H1 (cell line): ENCODE measurements at regions not wholly inside any gene's neighbourhood (a gene's known extent, or its start where the extent isn't known, plus 50 kb on each side); places are given as distances from the start of the nearest gene placed in this dataset.

Experiments
- CTCF ChIA-PET: fragments of 300-600 bp; sonication (Branson Sonifier 250); formaldehyde crosslinking; loops from one replicate; lab custom pipeline; 2021; ENCODE audit not compliant: partially characterized antibody; lab: Charles Lee
- POLR2A ChIA-PET: fragments of 300-600 bp; sonication (Branson Sonifier 250); formaldehyde crosslinking; loops from one replicate; lab custom pipeline; 2021; ENCODE audit warnings: inconsistent platforms; ENCODE audit not compliant: partially characterized antibody; lab: Charles Lee
- DNase-seq, 2 experiments: peaks; one replicate each; pipeline versions ENCODE4 v3.0.0 to v3.0.0-alpha.2; 2010 to 2022; ENCODE audit warnings: low spot score in 2 of 2, low read depth in 1 of 2, mixed read lengths in 1 of 2
- FAIRE-seq: peaks from 2 replicates; lab custom pipeline; 2011; peaks lifted over from hg19 to GRCh38; lab: Jason Lieb, UNC
- H2AFZ ChIP-seq: 2 replicates; pipeline ENCODE4 v1.8.1; 2012; ENCODE audit warnings: low read length, inconsistent platforms
- H2AK5ac ChIP-seq: 2 replicates; pipeline ENCODE4 v1.6.1; 2013; ENCODE audit warnings: low read depth, low read length
- H2BK120ac ChIP-seq: replicated peaks from 2 replicates; pipeline ENCODE3; 2013; ENCODE audit warnings: low read depth, low read length, inconsistent platforms
- H2BK12ac ChIP-seq: 2 replicates; pipeline ENCODE4 v1.6.1; 2013; ENCODE audit warnings: low read depth, low read length
- H2BK15ac ChIP-seq: 2 replicates; pipeline ENCODE4 v1.6.1; 2013; ENCODE audit warnings: low read length
- H2BK20ac ChIP-seq: 2 replicates; pipeline ENCODE4 v1.6.1; 2013; ENCODE audit warnings: low read length
- H2BK5ac ChIP-seq: 2 replicates; pipeline ENCODE4 v1.6.1; 2013; ENCODE audit warnings: low read depth, low read length
- H3K14ac ChIP-seq: 2 replicates; pipeline ENCODE4 v1.6.1; 2013; ENCODE audit warnings: inconsistent platforms; ENCODE audit not compliant: insufficient read length
- H3K18ac ChIP-seq: 2 replicates; pipeline ENCODE4 v1.6.1; 2013; ENCODE audit warnings: low read length; ENCODE audit errors: extremely low read depth
- H3K23ac ChIP-seq: 2 replicates; pipeline ENCODE4 v1.6.1; 2013; ENCODE audit warnings: inconsistent platforms; ENCODE audit not compliant: insufficient read length
- H3K23me2 ChIP-seq: 2 replicates; pipeline ENCODE4 v1.6.1; 2013; ENCODE audit warnings: low read depth, low read length
- H3K27ac ChIP-seq: 2 replicates; pipeline ENCODE4 v1.6.1; 2011; ENCODE audit warnings: low read depth, low read length, inconsistent platforms
- H3K27me3 ChIP-seq, 4 experiments: replicated peaks in 1 of 4; 1 replicate in 1 of 4; 2 replicates in 3 of 4; pipeline versions ENCODE4 v1.6.1 to v1.8.1; 2011 to 2013; ENCODE audit warnings: low read length in 3 of 4, mild to moderate bottlenecking in 3 of 4, inconsistent platforms in 2 of 4, mixed read lengths in 2 of 4, moderate library complexity in 1 of 4; ENCODE audit not compliant: control insufficient read depth in 3 of 4, insufficient read depth in 3 of 4; ENCODE audit errors: extremely low read depth in 1 of 4
- H3K36me3 ChIP-seq, 4 experiments: 2 replicates each; pipeline versions ENCODE4 v1.6.1 to v1.8.1; 2011 to 2013; ENCODE audit warnings: mild to moderate bottlenecking in 4 of 4, low read length in 3 of 4, moderate library complexity in 2 of 4, control low read depth in 1 of 4, inconsistent platforms in 1 of 4; ENCODE audit not compliant: insufficient read depth in 4 of 4, control insufficient read depth in 2 of 4
- H3K4ac ChIP-seq: replicated peaks from 2 replicates; pipeline ENCODE3; 2013; ENCODE audit warnings: low read length, low read depth, mixed read lengths, inconsistent platforms; ENCODE audit not compliant: insufficient read length
- H3K4me1 ChIP-seq, 4 experiments: replicated peaks in 1 of 4; 1 replicate in 1 of 4; 2 replicates in 3 of 4; pipeline versions ENCODE4 v1.6.1 to v1.8.1; 2011 to 2013; ENCODE audit warnings: low read length in 3 of 4, inconsistent platforms in 2 of 4, mixed read lengths in 1 of 4; ENCODE audit not compliant: insufficient read depth in 4 of 4, control insufficient read depth in 3 of 4
- H3K4me2 ChIP-seq, 2 experiments: 2 replicates each; pipeline versions ENCODE4 v1.6.1 to v1.8.1; 2011 to 2013; ENCODE audit warnings: low read depth in 2 of 2, low read length in 2 of 2, control low read depth in 1 of 2, inconsistent platforms in 1 of 2, mild to moderate bottlenecking in 1 of 2; ENCODE audit not compliant: insufficient read depth in 1 of 2
- H3K4me3 ChIP-seq, 4 experiments: fragments of 200-600, 300-600 bp in 1 of 4; sonication (generic), shearing (Covaris generic), sonication (Bioruptor Twin) in 1 of 4; 2 replicates each; pipeline versions ENCODE4 v1.5.1 to v1.8.1; 2011 to 2016; ENCODE audit warnings: low read length in 4 of 4, low read depth in 3 of 4, control low read depth in 2 of 4, inconsistent platforms in 2 of 4, mild to moderate bottlenecking in 2 of 4, mixed read lengths in 1 of 4, moderate library complexity in 1 of 4; ENCODE audit not compliant: insufficient read depth in 2 of 4; ENCODE audit errors: extremely low read depth in 1 of 4
- H3K56ac ChIP-seq: replicated peaks from 2 replicates; pipeline ENCODE3; 2013; ENCODE audit warnings: low read depth, mild to moderate bottlenecking, mixed read lengths, low read length, inconsistent platforms; ENCODE audit not compliant: insufficient read length
- H3K79me1 ChIP-seq: 2 replicates; pipeline ENCODE4 v1.6.1; 2013; ENCODE audit warnings: low read depth, low read length, control low read depth
- H3K79me2 ChIP-seq, 2 experiments: 2 replicates each; pipeline versions ENCODE4 v1.6.1 to v1.8.1; 2012 to 2013; ENCODE audit warnings: low read length in 2 of 2, mild to moderate bottlenecking in 2 of 2, inconsistent platforms in 1 of 2; ENCODE audit not compliant: insufficient read depth in 2 of 2, control insufficient read depth in 1 of 2
- H3K9ac ChIP-seq, 4 experiments: replicated peaks in 1 of 4; 1 replicate in 1 of 4; 2 replicates in 3 of 4; pipeline versions ENCODE4 v1.6.1 to v1.8.1; 2011 to 2013; ENCODE audit warnings: low read depth in 3 of 4, low read length in 3 of 4, control low read depth in 2 of 4, mild to moderate bottlenecking in 2 of 4, moderate library complexity in 2 of 4, inconsistent platforms in 1 of 4; ENCODE audit errors: extremely low read depth in 1 of 4
- H3K9me3 ChIP-seq, 2 experiments: 2 replicates each; pipeline versions ENCODE4 v1.6.1 to v1.8.1; 2012 to 2013; ENCODE audit warnings: mild to moderate bottlenecking in 2 of 2, moderate library complexity in 2 of 2, control low read depth in 1 of 2, inconsistent platforms in 1 of 2, low read depth in 1 of 2, low read length in 1 of 2, mixed read lengths in 1 of 2; ENCODE audit not compliant: insufficient read depth in 2 of 2
- H4K20me1 ChIP-seq, 2 experiments: replicated peaks in 1 of 2; 2 replicates each; pipeline versions ENCODE3 to v1.8.1; 2011 to 2013; ENCODE audit warnings: inconsistent platforms in 2 of 2, low read length in 2 of 2, mild to moderate bottlenecking in 1 of 2; ENCODE audit not compliant: insufficient read depth in 2 of 2, control insufficient read depth in 1 of 2
- H4K5ac ChIP-seq: 2 replicates; pipeline ENCODE4 v1.6.1; 2013; ENCODE audit warnings: low read length, low read depth, mixed read lengths, inconsistent platforms; ENCODE audit not compliant: insufficient read length
- H4K8ac ChIP-seq: 2 replicates; pipeline ENCODE4 v1.8.0; 2013; ENCODE audit warnings: mild to moderate bottlenecking, moderate library complexity, low read length, inconsistent platforms; ENCODE audit not compliant: insufficient read depth; ENCODE audit errors: extremely low read depth
- H4K91ac ChIP-seq: replicated peaks from 2 replicates; pipeline ENCODE3; 2013; ENCODE audit warnings: low read length, mixed read lengths, inconsistent platforms; ENCODE audit not compliant: insufficient read length
- ATF3 ChIP-seq: IDR thresholded peaks from 2 replicates; pipeline ENCODE4 v1.6.1; 2011; ENCODE audit warnings: low read depth, mild to moderate bottlenecking, low read length; ENCODE audit not compliant: insufficient read depth
- HDAC2 ChIP-seq, 2 experiments: fragments of 300-600 bp in 1 of 2; sonication (generic) in 1 of 2; IDR thresholded peaks; 2 replicates each; pipeline ENCODE4 v1.6.1; 2011 to 2012; ENCODE audit warnings: low read depth in 2 of 2, low read length in 2 of 2, mild to moderate bottlenecking in 2 of 2, moderate library complexity in 2 of 2, borderline replicate concordance in 1 of 2, inconsistent platforms in 1 of 2
- KDM4A ChIP-seq: IDR thresholded peaks from one replicate; pipeline ENCODE4 v1.7.1; 2012; ENCODE audit warnings: low read depth, mild to moderate bottlenecking, moderate library complexity, low read length, inconsistent platforms; ENCODE audit not compliant: severe bottlenecking
- RAD21 ChIP-seq, 2 experiments: IDR thresholded peaks in 1 of 2; conservative IDR thresholded peaks in 1 of 2; 2 replicates each; pipeline ENCODE4 v1.6.1; 2011; ENCODE audit warnings: low read depth in 2 of 2, low read length in 2 of 2, improper control_type of control experiment in 1 of 2, inconsistent platforms in 1 of 2, mild to moderate bottlenecking in 1 of 2, moderate library complexity in 1 of 2
- RFX5 ChIP-seq: IDR thresholded peaks from 2 replicates; pipeline ENCODE4 v1.6.1; 2011; ENCODE audit warnings: low read depth, low read length, improper control_type of control experiment, borderline replicate concordance
- SIX5 ChIP-seq: IDR thresholded peaks from 2 replicates; pipeline ENCODE4 v1.6.1; 2011; ENCODE audit warnings: mild to moderate bottlenecking, low read depth, low read length
- SUZ12 ChIP-seq: fragments of 200-600 bp; sonication (generic); IDR thresholded peaks from 2 replicates; pipeline ENCODE4 v1.6.1; 2012; ENCODE audit warnings: mild to moderate bottlenecking, inconsistent platforms, low read length, moderate library complexity, mixed read lengths
- TCF12 ChIP-seq: IDR thresholded peaks from 2 replicates; pipeline ENCODE4 v1.6.1; 2011; ENCODE audit warnings: low read depth, mild to moderate bottlenecking, low read length
- WGBS, 2 experiments: shearing (Covaris generic) in 1 of 2; methylation state at CpG; one replicate each; pipeline versions ENCODE4 v1.1.6 to v1.1.7; 2013 to 2015; ENCODE audit warnings: low lambda C conversion rate in 2 of 2, mixed read lengths in 2 of 2, inconsistent platforms in 1 of 2, low coverage in 1 of 2, missing lambda C conversion rate in 1 of 2; ENCODE audit not compliant: insufficient replicate concordance in 2 of 2, insufficient coverage in 1 of 2, insufficient read length in 1 of 2; ENCODE audit errors: extremely low coverage in 1 of 2, missing lambda C conversion rate in 1 of 2; 5-methylcytosine and 5-hydroxymethylcytosine counted together

DNA sequence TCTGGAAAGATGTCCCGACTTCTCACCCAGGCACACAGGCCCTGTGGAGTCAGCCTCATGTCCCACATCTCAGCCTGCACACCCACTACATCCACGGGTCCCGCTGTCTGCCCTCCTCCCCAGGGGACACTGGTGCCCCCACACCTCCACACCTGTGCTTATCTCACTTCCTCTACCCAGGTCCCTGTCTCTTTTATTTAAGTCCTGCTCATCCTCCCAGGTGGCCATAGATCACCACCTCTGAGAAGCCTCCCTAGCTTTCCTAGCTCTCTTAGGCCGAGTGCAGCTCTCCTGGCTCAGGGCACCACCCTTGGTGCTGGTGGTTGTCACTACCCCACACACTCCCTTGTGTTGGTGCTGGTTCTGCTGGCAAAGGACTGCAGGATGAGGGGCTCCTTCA is 143.6 kb upstream of the PITX1 start:
- H3K4me2 ChIP-seq = no peak overlapping the region
- H3K18ac ChIP-seq = no peak overlapping the region
- no peak overlapping the region for H4K91ac ChIP-seq
- no peak overlapping the region for H3K23ac ChIP-seq
- no peak overlapping the region for H3K4ac ChIP-seq
- H3K36me3 ChIP-seq = no peaks in the 10 kb centered on the region
- no peak for TF ChIP-seq TCF12
- TF ChIP-seq KDM4A = no peak
- TF ChIP-seq HDAC2 (IDR thresholded peaks at IDR 0.05; ENCODE audit: borderline replicate concordance in 1 of 2, low read depth in 2 of 2, low read length in 2 of 2) = no peak
- TF ChIP-seq RFX5 = no peak
- no peak for TF ChIP-seq SUZ12
- no peak for TF ChIP-seq ATF3
- no peak for TF ChIP-seq SIX5
- TF ChIP-seq RAD21 (IDR thresholded peaks at IDR 0.05 in 1 of 2, conservative IDR thresholded peaks at IDR 0.05 in 1 of 2; ENCODE audit: low read depth in 2 of 2, low read length in 2 of 2) = no peak
- WGBS, 2 experiments = 94% methylated on average over 4 of the region's 4 CpGs; no CpG with 5 or more reads in 1 of the 2 experiments
- H3K56ac ChIP-seq = no peak overlapping the region
- H3K27me3 ChIP-seq = no peaks in the 10 kb centered on the region; a peak in 1 of 7 replicates
- H3K79me1 ChIP-seq = no peaks in the 10 kb centered on the region
- H3K79me2 ChIP-seq = no peaks in the 10 kb centered on the region
- no peak overlapping the region for H2BK20ac ChIP-seq
- no peak for FAIRE-seq
- POLR2A ChIA-PET = no interaction called here
- no peak overlapping the region for H2AK5ac ChIP-seq
- H2BK5ac ChIP-seq = no peak overlapping the region
- no peak overlapping the region; the same call in 1 of the 2 replicates for H4K8ac ChIP-seq
- H2BK120ac ChIP-seq = no peak overlapping the region
- no peak overlapping the region for H3K14ac ChIP-seq
- H3K9me3 ChIP-seq = no peaks in the 10 kb centered on the region
- no peaks in the 10 kb centered on the region for H3K23me2 ChIP-seq
- H3K4me3 ChIP-seq = no peak overlapping the region
- no peak overlapping the region for H2BK12ac ChIP-seq
- no peaks in the 10 kb centered on the region for H4K20me1 ChIP-seq
- no peak overlapping the region for H2AFZ ChIP-seq
- no peak overlapping the region for H3K27ac ChIP-seq
- CTCF ChIA-PET = interaction anchor here (0.7 to 2.3 kb wide), 5 partner anchors 9 to 158 kb away, joined by 3 to 7 read pairs (median 4); no protein-coding TSS in a partner anchor
- no peak for DNase-seq
- no peak overlapping the region for H2BK15ac ChIP-seq
- H3K9ac ChIP-seq = no peak overlapping the region
- H4K5ac ChIP-seq = no peak overlapping the region
- no peaks in the 10 kb centered on the region; a peak in 1 of 7 replicates for H3K4me1 ChIP-seq
